Stimulated activated CD8-positive, alpha-beta memory T cell treated with anti-CD3 and anti-CD28 coated beads, Interleukin-15, amount 100 ng/mL, for 48 hours (primary cell): ENCODE measurements at regions not wholly inside any gene's neighbourhood (a gene's known extent, or its start where the extent isn't known, plus 50 kb on each side); places are given as distances from the start of the nearest gene placed in this dataset.

ENCODE experiments used
- DNase-seq, 2 donors: peaks; one replicate each; pipeline ENCODE4 v3.0.0-alpha.2; 2020; ENCODE audit warnings: low read depth in 2 of 2

GRCh38 chr18:45168866-45169600 lies 446.2 kb upstream of the SLC14A2 start:
- DNase-seq = no peak

- DNase-seq = no peak
These were observed 445.7 kb upstream of the SLC14A2 start for GRCh38 chr18:45169610-45170009.

GRCh38 chr18:45171679-45172191 lies 443.5 kb upstream of the SLC14A2 start:
- DNase-seq = no peak

- DNase-seq = no peak
These were observed 441.9 kb upstream of the SLC14A2 start for GRCh38 chr18:45173327-45173726.

- DNase-seq = no peak
These were observed 441.3 kb upstream of the SLC14A2 start for GRCh38 chr18:45173799-45174519.

- no peak for DNase-seq
These were observed 440.6 kb upstream of the SLC14A2 start for GRCh38 chr18:45174629-45175136.

- no peak for DNase-seq
These were observed 439.8 kb upstream of the SLC14A2 start for GRCh38 chr18:45175511-45175910.

GRCh38 chr18:45186832-45187231 lies 428.4 kb upstream of the SLC14A2 start:
- DNase-seq = no peak

- DNase-seq = no peak
These were observed 423.5 kb upstream of the SLC14A2 start for GRCh38 chr18:45191795-45192194.

- DNase-seq = peak; percentile 1 to 6
These were observed 417.7 kb upstream of the SLC14A2 start for GRCh38 chr18:45197526-45197970.

- no peak for DNase-seq
These were observed 416.8 kb upstream of the SLC14A2 start for GRCh38 chr18:45198526-45198925.

- DNase-seq = no peak
These were observed 414.2 kb upstream of the SLC14A2 start for GRCh38 chr18:45201029-45201428.

GRCh38 chr18:45201489-45201888 lies 413.8 kb upstream of the SLC14A2 start:
- DNase-seq = no peak

GRCh38 chr18:45202061-45202460 lies 413.2 kb upstream of the SLC14A2 start:
- DNase-seq = no peak

GRCh38 chr18:45203677-45204076 lies 411.6 kb upstream of the SLC14A2 start:
- no peak for DNase-seq

GRCh38 chr18:45207328-45207727 lies 407.9 kb upstream of the SLC14A2 start:
- no peak for DNase-seq

- DNase-seq = no peak
These were observed 407.1 kb upstream of the SLC14A2 start for GRCh38 chr18:45208164-45208563.

- DNase-seq = peak; percentile 53 to 58
These were observed 402.9 kb upstream of the SLC14A2 start for GRCh38 chr18:45212181-45213039.

GRCh38 chr18:45213040-45213333 lies 402.3 kb upstream of the SLC14A2 start:
- no peak for DNase-seq

- DNase-seq = no peak
These were observed 396.8 kb upstream of the SLC14A2 start for GRCh38 chr18:45218436-45218835.

GRCh38 chr18:45221363-45221762 lies 393.9 kb upstream of the SLC14A2 start:
- DNase-seq = no peak

GRCh38 chr18:45222180-45222579 lies 393.1 kb upstream of the SLC14A2 start:
- no peak for DNase-seq
